ENCODE measurements at regions not wholly inside any gene's neighbourhood (a gene's known extent, or its start where the extent isn't known, plus 50 kb on each side); places are given as distances from the start of the nearest gene placed in this dataset.

- CTCF ChIA-PET (ENCODE audit: partially characterized antibody): no interaction called here
- Histone ChIP-seq H3K14ac (ENCODE audit: insufficient read length) (no peak overlapping the region), H2AFZ (ENCODE audit: low read length) (no peak overlapping the region), H3K23ac (ENCODE audit: insufficient read length) (no peak overlapping the region), H2BK12ac (ENCODE audit: low read depth, low read length) (no peak overlapping the region), H4K20me1 (replicated peaks in 1 of 2; ENCODE audit: control insufficient read depth in 1 of 2, insufficient read depth in 2 of 2, low read length in 2 of 2) (no peaks in the 10 kb centered on the region), H4K91ac (replicated peaks; ENCODE audit: insufficient read length, low read length) (no peak overlapping the region), H3K9me3 (ENCODE audit: insufficient read depth in 2 of 2, low read depth in 1 of 2, low read length in 1 of 2) (no peaks in the 10 kb centered on the region), H3K4ac (replicated peaks; ENCODE audit: insufficient read length, low read depth, low read length) (no peak overlapping the region), H2BK5ac (ENCODE audit: low read depth, low read length) (no peak overlapping the region), H3K27ac (ENCODE audit: low read depth, low read length) (no peak overlapping the region), H3K4me3 (ENCODE audit: extremely low read depth in 1 of 4, insufficient read depth in 2 of 4, low read depth in 3 of 4, low read length in 4 of 4) (no peak overlapping the region), H2BK20ac (ENCODE audit: low read length) (no peak overlapping the region), H4K8ac (ENCODE audit: extremely low read depth, insufficient read depth, low read length) (no peak overlapping the region), H3K18ac (ENCODE audit: extremely low read depth, low read length) (no peak overlapping the region), H3K4me2 (ENCODE audit: insufficient read depth in 1 of 2, low read depth in 2 of 2, low read length in 2 of 2) (no peak overlapping the region), H2BK120ac (replicated peaks; ENCODE audit: low read depth, low read length) (no peak overlapping the region), H3K36me3 (ENCODE audit: control insufficient read depth in 2 of 4, insufficient read depth in 4 of 4, low read length in 3 of 4) (no peaks in the 10 kb centered on the region), H3K4me1 (replicated peaks in 1 of 4; ENCODE audit: control insufficient read depth in 3 of 4, insufficient read depth in 4 of 4, low read length in 3 of 4) (no peaks in the 10 kb centered on the region; a peak in 1 of 7 replicates), H3K79me1 (ENCODE audit: low read depth, low read length) (no peaks in the 10 kb centered on the region), H3K9ac (replicated peaks in 1 of 4; ENCODE audit: extremely low read depth in 1 of 4, low read depth in 3 of 4, low read length in 3 of 4) (no peak overlapping the region), H2BK15ac (ENCODE audit: low read length) (no peak overlapping the region), H3K56ac (replicated peaks; ENCODE audit: insufficient read length, low read depth, low read length) (no peak overlapping the region), H2AK5ac (ENCODE audit: low read depth, low read length) (no peak overlapping the region), H3K27me3 (replicated peaks in 1 of 4; ENCODE audit: control insufficient read depth in 3 of 4, extremely low read depth in 1 of 4, insufficient read depth in 3 of 4, low read length in 3 of 4) (no peaks in the 10 kb centered on the region), H3K23me2 (ENCODE audit: low read depth, low read length) (no peaks in the 10 kb centered on the region), H4K5ac (ENCODE audit: insufficient read length, low read depth, low read length) (no peak overlapping the region), H3K79me2 (ENCODE audit: control insufficient read depth in 1 of 2, insufficient read depth in 2 of 2, low read length in 2 of 2) (no peaks in the 10 kb centered on the region)
- FAIRE-seq (no peak), DNase-seq (ENCODE audit: low read depth in 1 of 2, low spot score in 2 of 2) (no peak)
- WGBS, 2 experiments (ENCODE audit: extremely low coverage in 1 of 2, insufficient coverage in 1 of 2, insufficient read length in 1 of 2, insufficient replicate concordance in 2 of 2, low coverage in 1 of 2, low lambda C conversion rate in 2 of 2, missing lambda C conversion rate in 1 of 2): 97% methylated on average over 5 of the region's 5 CpGs; no CpG with 5 or more reads in 1 of the 2 experiments
- POLR2A ChIA-PET (ENCODE audit: partially characterized antibody): no interaction called here
- TF ChIP-seq RAD21 (IDR thresholded peaks at IDR 0.05 in 1 of 2, conservative IDR thresholded peaks at IDR 0.05 in 1 of 2; ENCODE audit: low read depth in 2 of 2, low read length in 2 of 2) (no peak), POLR2AphosphoS5 (IDR thresholded peaks at IDR 0.05; ENCODE audit: low read depth, low read length) (no peak), NRF1 (IDR thresholded peaks at IDR 0.05; ENCODE audit: low read depth, low read length) (no peak)
Observed at GRCh38 chr7:54699715-54700114, 59.3 kb downstream of the SEC61G start.
